WERI-Rb-1 (cell line): ENCODE measurements at regions not wholly inside any gene's neighbourhood (a gene's known extent, or its start where the extent isn't known, plus 50 kb on each side); places are given as distances from the start of the nearest gene placed in this dataset.
"Not testable (repeated sequence)": the region's sequence is repeated elsewhere in the genome, so short reads cannot be mapped to it uniquely, and the experiment has no call there.

Experiments used
- DNase-seq: peaks from one replicate; pipeline ENCODE4 v3.0.0-alpha.2; 2020
- H3K27ac ChIP-seq: fragments of 250-450 bp; sonication (Bioruptor Pico); 2 replicates; pipeline ENCODE4 v1.5.1; 2020; ENCODE audit warnings: mild to moderate bottlenecking, moderate library complexity
- H3K27me3 ChIP-seq: fragments of 250-450 bp; sonication (Bioruptor Pico); 2 replicates; pipeline ENCODE4 v1.5.1; 2021; ENCODE audit warnings: mild to moderate bottlenecking, low read depth, moderate library complexity; ENCODE audit not compliant: insufficient read depth, severe bottlenecking
- H3K36me3 ChIP-seq: fragments of 250-450 bp; sonication (Bioruptor Pico); 2 replicates; pipeline ENCODE4 v1.5.1; 2020; ENCODE audit warnings: mild to moderate bottlenecking, moderate library complexity
- H3K4me3 ChIP-seq: 2 replicates; pipeline ENCODE4 v1.5.1; 2011; ENCODE audit warnings: low read depth, mild to moderate bottlenecking, control low read depth, low read length
- H3K9me3 ChIP-seq: fragments of 250-450 bp; sonication (Bioruptor Pico); 2 replicates; pipeline ENCODE4 v1.5.1; 2021; ENCODE audit warnings: mild to moderate bottlenecking, moderate library complexity; ENCODE audit not compliant: severe bottlenecking
- CTCF ChIP-seq: IDR thresholded peaks from 2 replicates; pipeline ENCODE4 v1.5.1; 2011; ENCODE audit warnings: low read depth, mild to moderate bottlenecking, control low read depth, inconsistent platforms, low read length

GRCh38 chr7:39826166-39826565 is 123.9 kb upstream of the CDK13 start:
- Histone ChIP-seq H3K27me3 (no peaks in the 10 kb centered on the region), H3K36me3 (no peaks in the 10 kb centered on the region), H3K27ac (no peak overlapping the region), H3K4me3 (no peak overlapping the region), H3K9me3 (no peaks in the 10 kb centered on the region)
- DNase-seq, result peak; percentile 57
- no peak for TF ChIP-seq CTCF

GRCh38 chr7:39827571-39827970 is 122.5 kb upstream of the CDK13 start:
- Histone ChIP-seq H3K4me3 (no peak overlapping the region), H3K36me3 (no peaks in the 10 kb centered on the region), H3K9me3 (no peaks in the 10 kb centered on the region), H3K27ac (no peak overlapping the region), H3K27me3 (no peaks in the 10 kb centered on the region)
- DNase-seq, result no peak
- no peak for TF ChIP-seq CTCF

- H3K27ac ChIP-seq, result no peak overlapping the region
- H3K36me3 ChIP-seq, result no peaks in the 10 kb centered on the region
- H3K27me3 ChIP-seq, result no peaks in the 10 kb centered on the region
- no peak for DNase-seq
- H3K4me3 ChIP-seq, result no peak overlapping the region
- no peaks in the 10 kb centered on the region for H3K9me3 ChIP-seq
- TF ChIP-seq CTCF, result no peak
Measured at GRCh38 chr7:39829028-39829427, 121.0 kb upstream of the CDK13 start.

- peak overlapping the region; percentile 41 for H3K4me3 ChIP-seq
- DNase-seq, result no peak
- no peaks in the 10 kb centered on the region for H3K27me3 ChIP-seq
- no peaks in the 10 kb centered on the region for H3K9me3 ChIP-seq
- TF ChIP-seq CTCF, result no peak
- no peaks in the 10 kb centered on the region for H3K36me3 ChIP-seq
- H3K27ac ChIP-seq, result no peak overlapping the region
Measured at GRCh38 chr7:39832519-39833085, 117.5 kb upstream of the CDK13 start.

GRCh38 chr7:39833180-39833799 is 116.8 kb upstream of the CDK13 start:
- not testable (repeated sequence) for H3K27ac ChIP-seq, H3K9me3 ChIP-seq, H3K36me3 ChIP-seq, H3K27me3 ChIP-seq
- H3K4me3 ChIP-seq, result peak overlapping the region; percentile 41
- DNase-seq, result peak; percentile 77

GRCh38 chr7:39833865-39834634 is 116.0 kb upstream of the CDK13 start:
- not testable (repeated sequence) for H3K36me3 ChIP-seq, H3K27ac ChIP-seq, H3K4me3 ChIP-seq, DNase-seq, H3K27me3 ChIP-seq, H3K9me3 ChIP-seq
